Cardiac septum (tissue), 1 donor: ENCODE measurements at regions not wholly inside any gene's neighbourhood (a gene's known extent, or its start where the extent isn't known, plus 50 kb on each side); places are given as distances from the start of the nearest gene placed in this dataset.
"Not testable (repeated sequence)": the region's sequence is repeated elsewhere in the genome, so short reads cannot be mapped to it uniquely, and the experiment has no call there.

Experiments used
- DNase-seq: peaks from one replicate; pipeline ENCODE4 v3.0.0-alpha.2; 2020; ENCODE audit warnings: low spot score
- intact Hi-C: fragments of 100-400 bp; cut with DNase I; formaldehyde crosslinking; loops from one replicate; pipeline ENCODE4 v1.14.0; 2022
- donor health status: DM: no; HTN: no; CAD: no.

DNA sequence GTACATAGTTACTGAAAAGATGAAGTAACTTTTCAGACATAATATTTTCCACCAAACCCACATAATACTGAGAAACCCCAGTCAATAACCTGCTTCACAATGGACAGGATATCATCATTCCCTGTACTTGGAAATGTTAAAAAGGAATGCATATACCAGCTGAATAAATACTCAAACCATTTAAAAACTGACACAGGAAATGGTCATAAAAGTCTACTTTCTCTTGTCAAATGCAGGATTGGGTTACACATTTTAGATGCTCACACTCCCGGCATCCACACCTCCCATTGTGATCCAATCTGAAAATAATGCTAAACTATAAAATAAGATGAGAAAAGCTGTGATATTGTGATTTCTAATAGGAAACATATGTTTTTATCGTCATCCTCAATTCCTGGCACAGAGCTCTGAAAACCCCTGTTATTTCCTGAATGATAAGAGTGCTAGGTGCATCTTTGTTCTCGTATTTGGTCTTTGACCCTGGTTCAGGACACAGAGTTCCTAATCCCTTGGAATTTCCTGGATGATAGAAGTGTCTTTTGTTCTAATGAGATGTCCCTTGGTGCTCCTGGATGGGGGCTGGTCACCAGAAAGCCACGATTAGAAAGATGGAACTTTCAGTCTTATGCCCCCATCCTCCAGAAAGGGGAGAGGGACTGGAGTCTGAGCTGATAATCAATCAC lies 821.3 kb downstream of the TRIML1 start:
- intact Hi-C loops: no loop called here

DNA sequence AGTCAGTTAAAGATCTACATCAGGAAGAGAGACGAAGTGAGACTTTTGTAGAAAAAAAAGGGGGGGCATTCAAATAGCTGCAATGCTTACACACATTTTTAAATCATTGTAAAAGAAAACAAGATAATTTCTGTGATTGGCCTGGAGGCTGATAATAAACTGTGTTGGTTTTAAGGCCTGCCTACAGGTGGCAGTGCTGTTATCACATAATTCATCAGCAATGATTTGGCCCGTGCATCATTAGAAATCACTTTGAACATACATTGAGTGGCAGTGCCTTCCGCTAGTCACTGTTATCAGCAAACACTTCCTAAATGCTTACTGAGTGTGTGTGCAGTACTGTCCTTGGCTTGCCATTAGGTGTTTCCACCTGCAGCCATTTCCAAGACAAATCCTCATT lies 831.9 kb downstream of the TRIML1 start:
- intact Hi-C loops: no loop called here
- no peak for DNase-seq

More for the DNA sequence above, 821.3 kb downstream of the TRIML1 start:
- DNase-seq: no peak

DNA sequence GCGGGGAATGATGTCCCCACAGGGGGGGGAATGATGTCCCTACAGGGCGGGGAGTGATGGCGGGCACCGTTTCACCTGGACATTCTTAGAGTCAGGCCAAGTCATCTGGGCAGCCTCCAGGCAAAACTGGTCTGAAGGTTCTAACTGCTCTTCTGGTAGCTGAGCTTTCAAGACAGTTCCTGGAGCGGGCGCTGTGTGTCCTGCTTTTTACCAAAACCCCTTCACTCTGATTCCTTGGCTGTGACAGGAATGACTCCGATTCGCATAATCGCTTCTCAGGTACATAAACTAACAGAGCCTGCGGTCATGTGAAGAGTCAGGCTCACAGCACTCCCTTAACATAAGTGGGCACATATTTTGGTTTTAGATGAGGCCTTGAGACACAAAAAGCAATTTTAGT lies 836.0 kb downstream of the TRIML1 start:
- intact Hi-C loops: no loop called here
- no peak for DNase-seq

DNA sequence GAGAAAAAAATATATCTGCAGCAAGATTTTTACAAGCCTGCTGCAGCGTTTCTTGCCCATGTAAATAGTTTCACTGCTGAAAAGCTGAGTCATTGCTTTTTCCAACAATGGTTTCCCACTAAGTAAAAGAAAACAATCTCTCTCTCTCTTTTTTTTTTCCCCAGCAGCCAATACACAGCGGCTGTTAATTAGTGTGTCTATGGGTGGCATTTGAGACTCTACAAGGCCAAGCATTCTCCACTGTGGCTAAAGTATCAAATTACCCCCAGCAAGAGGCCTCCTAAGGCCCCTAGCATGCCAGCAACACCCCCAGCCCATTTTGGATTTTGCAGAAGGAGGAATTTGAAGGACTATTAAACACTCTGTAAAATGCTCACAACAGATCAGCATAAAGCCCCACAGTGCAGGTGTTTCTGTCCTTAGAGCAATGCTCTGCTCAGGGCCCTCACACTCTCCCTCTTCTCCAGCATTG lies 837.4 kb downstream of the TRIML1 start:
- intact Hi-C loops: no loop called here
- DNase-seq: no peak

DNA sequence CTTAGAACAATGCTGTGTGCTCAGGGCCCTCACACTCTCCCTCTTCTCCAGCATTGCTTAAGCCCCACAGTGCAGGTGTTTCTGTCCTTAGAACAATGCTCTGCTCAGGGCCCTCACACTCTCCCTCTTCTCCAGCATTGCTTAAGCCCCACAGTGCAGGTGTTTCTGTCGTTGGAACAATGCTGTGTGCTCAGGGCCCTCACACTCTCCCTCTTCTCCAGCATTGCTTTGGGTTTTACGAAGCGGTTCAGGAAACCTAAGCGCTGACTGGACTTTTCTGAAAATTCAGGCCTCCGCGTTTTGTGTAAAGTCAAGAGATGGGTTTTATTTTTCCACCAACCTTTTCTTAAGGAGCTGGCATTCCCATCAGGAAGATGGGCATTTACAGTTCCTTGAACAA lies 838.0 kb downstream of the TRIML1 start:
- intact Hi-C loops, DNase-seq: not testable (repeated sequence)

DNA sequence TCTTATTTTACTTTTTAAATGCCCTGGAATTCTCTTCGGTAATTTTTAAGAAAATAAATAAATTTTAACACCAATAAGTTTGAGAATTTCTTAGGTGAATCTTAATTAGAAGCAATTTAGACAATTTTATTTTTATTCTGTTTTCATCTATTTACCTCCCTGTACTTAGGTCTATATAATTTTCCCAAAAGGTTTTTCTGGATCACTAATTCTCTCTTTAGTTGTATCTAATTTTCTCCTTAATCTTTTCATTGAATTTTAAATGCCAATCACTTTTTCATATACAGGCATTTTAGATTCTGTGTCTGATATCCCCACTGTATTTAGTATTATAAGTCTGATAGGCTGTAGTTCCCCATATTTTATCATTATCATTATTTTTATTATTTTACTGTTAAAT lies 845.3 kb downstream of the TRIML1 start:
- DNase-seq: no peak
- intact Hi-C loops: no loop called here

DNA sequence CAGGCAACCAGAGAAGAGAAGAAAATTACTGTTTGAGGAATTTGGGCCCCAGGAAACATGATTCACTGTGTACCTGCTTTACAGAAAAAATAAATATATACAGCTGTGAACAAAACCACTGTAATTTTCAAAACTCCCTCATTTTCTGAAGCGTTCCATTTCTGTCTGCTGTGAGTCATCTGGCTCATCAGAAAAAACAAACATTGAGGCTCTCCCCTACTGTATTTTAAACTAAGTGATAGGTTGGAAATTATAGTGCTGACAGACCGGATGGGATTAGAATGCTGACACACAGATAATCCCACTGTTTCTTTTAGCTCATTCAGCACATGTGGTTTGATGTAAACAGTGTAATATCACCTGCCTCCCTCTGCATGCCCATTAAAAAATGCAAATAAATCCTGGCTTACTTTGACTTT lies 847.0 kb downstream of the TRIML1 start:
- intact Hi-C loops: no loop called here
- no peak for DNase-seq

DNA sequence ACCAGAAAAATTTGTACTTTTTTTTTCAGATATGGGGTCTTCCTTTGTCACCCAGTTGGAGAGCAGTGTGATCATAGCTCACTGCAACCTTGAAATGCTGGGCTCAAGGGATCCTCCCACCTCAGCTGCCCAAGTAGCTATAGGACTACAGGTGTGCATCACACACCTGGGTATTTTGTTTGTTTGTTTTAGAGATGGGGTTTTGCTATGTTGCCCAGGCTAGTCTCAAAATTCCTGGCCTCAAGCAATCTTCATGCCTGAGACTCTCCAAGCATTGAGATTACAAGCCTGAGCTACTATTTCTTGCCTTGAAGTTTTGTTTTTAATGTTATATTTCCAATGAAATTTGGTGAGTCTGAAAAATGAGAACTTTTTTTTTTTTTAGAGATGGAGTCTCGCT lies 847.8 kb downstream of the TRIML1 start:
- intact Hi-C loops: no loop called here
- DNase-seq: no peak

DNA sequence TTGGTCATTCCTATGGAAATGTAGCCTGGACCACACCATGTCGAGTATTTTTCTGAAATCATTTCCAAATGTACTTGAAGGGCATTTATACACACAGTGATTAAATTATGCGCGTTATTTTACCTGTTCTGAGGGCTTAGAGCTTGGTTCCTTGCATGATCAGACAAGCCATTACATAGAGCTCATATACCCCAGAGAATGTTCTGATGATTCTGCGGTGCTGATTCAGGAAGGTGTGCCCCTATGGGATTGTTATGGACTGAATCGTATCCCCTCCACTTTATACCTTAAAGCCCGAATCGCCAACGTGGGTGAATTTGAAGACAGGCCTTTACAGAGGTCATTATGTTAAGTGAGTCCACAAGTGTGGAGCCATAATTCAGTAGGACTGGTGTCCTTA lies 848.9 kb downstream of the TRIML1 start:
- DNase-seq: no peak
- intact Hi-C loops: no loop called here

DNA sequence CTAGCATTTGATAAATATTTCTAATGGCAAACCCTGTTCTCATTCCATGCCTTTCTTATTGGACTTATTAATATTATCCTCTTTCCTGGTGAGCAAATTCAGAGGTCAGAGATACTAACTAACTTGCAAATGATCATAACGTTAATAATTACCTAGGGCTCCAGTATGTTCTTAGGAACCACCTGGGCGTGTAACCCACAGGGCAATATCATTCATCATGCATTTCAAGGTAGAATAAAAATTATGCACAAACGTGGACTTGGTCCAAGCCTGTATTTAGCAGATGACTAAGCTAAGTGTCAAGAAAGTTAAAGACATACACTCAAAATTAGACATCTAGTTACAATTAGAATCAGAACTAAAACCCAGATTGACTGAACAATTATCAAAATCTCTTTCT lies 850.1 kb downstream of the TRIML1 start:
- intact Hi-C loops: no loop called here
- no peak for DNase-seq

DNA sequence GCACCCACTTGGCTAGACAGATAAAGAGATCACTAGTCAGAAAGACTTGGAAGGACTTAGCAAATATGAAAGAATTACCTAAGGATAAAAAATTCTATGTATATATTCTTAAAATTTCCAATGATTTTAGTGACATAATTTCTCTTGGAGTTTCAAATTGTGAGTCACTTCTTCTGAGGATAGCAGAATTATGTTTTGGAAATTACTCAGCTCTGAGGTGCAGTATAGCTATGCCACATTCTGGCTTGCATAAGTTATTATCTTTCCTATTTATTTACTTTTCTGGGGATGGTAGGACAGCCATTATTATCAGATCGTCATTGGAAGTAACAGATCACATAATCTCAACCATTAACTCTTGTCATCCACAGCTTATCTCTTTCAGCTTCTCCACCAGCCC lies 853.5 kb downstream of the TRIML1 start:
- intact Hi-C loops: no loop called here
- no peak for DNase-seq

DNA sequence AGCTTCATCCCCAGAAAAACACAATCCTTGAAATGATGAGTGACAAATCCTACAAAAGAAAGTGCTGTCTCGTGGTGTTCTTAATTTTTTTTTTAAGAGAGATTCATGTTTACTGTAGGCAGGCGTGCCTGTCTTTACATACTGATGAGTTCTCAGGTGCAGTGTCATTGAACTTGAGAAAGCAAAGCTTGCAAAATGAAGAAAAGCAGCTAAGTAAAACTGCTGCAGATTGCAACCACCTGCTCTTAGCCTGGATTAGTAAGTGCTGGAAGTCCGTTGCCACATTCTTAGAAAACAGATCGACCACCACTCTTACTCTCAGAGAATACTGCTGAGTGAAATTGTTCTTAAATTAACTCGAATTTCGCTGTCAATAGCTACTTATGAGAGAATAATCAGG lies 854.6 kb downstream of the TRIML1 start:
- no peak for DNase-seq

DNA sequence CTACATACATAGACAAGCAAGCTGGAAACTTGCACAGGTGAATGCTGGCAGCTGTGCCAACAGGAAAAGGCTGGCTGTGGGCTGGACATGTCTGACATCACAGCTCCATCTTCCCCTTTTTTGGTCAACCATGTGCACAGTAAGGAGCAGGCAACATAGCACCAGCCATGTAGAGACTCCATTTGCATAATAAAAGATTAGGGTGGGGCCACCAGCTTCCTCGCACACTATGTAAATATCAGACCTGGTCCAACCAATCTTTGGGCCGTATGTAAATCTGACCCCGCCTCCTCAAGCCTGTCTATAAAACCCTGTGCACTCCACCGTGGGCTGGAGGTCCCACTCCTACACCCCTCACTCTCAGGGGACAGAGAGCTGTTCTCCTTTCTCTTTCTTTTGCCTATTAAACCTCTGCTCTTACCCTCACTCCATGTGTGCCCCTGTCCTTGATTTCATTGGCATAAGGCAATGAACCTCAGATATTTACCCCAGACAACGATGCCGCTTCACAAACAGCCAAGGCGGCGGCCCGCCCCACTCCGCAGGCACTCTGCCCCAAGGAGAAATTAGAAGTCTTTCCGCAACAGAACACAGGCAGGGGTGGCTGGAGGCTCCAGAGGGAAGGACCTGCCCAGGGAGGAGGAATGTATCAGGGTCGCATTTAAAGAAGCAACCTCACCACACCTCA lies 862.2 kb downstream of the TRIML1 start:
- intact Hi-C loops: no loop called here
- DNase-seq: no peak

More for the DNA sequence above, 854.6 kb downstream of the TRIML1 start:
- intact Hi-C loops: no loop called here

DNA sequence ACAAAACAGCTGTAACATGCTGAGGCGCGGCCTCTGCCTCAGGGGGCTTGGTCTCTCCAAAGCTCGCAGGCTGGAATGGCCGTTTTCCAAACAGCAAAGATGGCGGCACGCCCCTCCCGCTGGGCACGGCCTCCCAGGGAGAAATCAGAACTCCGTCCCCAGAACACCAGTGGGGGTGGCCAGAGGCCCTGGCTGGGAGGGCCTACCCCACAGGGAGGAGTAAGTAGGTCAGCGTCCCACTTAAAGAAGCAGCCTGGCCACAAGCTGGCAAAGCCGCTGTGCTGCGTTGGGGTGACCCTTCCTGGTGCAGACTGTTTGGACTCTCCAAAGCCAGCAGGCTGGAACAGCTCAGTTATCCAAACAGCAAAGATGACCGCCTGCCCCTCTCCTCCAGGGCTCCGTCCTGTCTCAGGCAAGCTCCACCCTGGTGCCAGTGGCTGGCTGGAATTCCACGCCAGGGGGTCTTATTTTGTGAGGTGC lies 862.8 kb downstream of the TRIML1 start:
- intact Hi-C loops: no loop called here
- no peak for DNase-seq

DNA sequence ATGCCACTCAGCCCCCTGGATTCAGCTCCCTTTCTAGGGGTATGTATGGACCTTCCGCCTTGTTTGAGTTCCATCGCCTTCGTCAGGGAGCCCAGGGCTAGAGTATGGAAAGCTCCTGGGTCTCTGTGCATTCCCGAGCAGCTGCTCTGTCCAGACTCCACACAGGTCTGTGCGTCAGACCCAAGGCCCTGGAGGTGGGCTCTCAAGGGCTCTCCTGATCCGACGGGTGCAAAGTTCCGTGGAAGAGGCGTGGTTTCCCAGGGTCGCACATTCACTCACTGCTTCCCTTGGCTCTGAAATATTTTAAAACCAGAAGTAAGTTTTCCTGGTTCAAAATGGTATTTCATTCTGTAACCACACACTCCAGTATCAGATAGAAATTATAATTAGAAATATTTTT lies 863.2 kb downstream of the TRIML1 start:
- intact Hi-C loops: no loop called here
- DNase-seq: no peak

DNA sequence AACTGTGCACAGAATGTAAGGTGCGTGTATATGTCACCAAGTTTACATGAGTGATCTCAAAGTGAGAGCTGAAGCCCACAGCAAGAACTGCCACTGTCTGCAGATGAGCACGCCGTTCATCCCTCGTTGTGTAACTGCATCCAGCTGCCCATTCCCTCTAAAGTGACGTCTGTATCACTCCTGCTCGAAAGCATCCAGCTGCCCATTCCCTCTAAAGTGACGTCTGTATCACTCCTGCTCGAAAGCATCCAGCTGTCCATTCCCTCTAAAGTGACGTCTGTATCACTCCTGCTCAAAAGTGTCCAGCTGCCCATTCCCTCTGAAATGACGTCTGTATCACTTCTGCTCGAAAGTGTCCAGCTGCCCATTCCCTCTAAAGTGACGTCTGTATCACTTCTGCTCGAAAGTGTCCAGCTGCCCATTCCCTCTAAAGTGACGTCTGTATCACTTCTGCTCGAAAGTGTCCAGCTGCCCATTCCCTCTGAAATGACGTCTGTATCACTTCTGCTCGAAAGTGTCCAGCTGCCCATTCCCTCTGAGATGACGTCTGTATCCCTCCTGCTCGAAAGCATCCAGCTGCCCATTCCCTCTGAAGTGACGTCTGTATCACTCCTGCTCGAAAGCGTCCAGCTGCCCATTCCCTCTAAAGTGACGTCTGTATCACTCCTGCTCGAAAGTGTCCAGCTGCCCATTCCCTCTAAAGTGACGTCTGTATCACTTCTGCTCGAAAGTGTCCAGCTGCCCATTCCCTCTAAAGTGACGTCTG lies 871.4 kb downstream of the TRIML1 start:
- intact Hi-C loops, DNase-seq: not testable (repeated sequence)

DNA sequence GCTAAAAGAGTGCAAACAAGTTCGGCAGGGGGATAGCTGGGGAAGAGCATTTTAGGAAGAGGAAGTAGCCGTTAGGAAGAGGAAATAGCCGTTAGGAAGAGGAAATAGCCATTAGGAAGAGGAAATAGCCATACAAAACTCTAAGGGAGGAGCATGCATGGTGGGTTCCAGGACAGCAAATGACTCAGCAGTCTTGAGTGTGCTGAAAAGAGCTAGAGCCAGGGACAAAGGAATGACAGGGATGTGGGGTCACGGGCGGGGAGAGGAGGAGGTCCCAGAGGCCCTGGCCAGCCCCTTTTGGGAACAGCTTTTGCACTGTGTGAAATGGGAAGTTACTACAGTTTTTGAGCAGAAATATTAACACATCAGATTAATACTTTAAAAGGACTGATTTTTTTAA lies 882.6 kb downstream of the TRIML1 start:
- intact Hi-C loops: no loop called here

DNA sequence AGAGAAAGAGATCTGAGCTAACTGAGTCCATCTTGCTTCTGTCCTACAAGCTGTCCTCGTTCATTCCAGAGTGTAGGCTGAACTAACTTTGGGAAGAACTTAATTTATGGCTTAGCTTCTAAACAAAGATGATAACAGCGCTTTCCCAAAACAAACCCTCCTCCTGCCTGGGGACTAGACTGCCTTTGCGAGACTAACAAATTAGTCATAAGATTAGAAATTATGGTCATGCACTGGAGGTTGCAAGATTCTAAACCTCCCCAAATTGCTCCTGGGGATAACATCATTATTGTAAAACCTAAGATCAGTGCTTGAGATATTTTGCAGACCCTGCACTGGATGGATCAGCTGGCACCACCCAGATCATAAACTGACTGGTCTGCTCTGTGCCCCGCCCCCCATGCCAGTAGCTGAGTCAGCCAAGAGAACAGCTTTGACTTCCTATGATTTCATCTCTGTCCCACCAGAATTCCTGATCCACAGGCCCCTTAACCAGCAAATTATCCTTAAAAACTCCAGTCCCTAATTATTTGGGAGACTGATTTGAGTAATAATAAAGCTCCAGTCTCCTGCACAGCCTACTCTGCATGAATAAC lies 883.3 kb downstream of the TRIML1 start:
- intact Hi-C loops: no loop called here
- no peak for DNase-seq

More for the DNA sequence above, 882.6 kb downstream of the TRIML1 start:
- DNase-seq: no peak

DNA sequence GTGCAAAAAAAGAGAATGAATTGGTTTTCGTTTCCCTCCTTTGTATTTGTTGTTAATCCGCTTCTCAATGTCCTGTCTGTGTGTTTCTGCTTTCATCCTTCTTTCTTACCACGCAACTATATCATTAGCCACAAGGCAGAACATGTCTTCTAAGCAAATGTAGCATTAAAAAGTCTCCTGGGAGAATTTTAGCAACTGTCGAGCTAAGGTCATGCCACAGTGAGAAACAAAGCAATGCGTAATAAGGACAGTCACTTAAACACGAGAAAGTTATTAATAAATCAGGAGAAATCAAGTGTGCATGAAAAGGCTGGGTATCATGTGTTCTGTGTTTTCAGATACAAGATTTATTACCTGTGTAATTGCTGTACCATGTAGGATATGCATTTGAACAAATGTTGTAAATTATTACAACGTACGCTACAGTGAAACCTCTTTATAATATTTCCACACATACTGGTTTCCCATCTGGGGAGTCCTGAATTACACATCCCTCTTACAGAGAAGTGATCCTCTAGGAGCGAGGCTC lies 890.8 kb downstream of the TRIML1 start:
- DNase-seq: no peak
- intact Hi-C loops: no loop called here
